Transverse colon (tissue), 4 donors: ENCODE measurements at regions not wholly inside any gene's neighbourhood (a gene's known extent, or its start where the extent isn't known, plus 50 kb on each side); places are given as distances from the start of the nearest gene placed in this dataset.

Experiments used
- EP300 ChIP-seq: sonication (generic); formaldehyde crosslinking; IDR thresholded peaks from one replicate; pipeline ENCODE4 v1.6.1; 2017; ENCODE audit warnings: antibody characterized with exemption, low read depth
- POLR2A ChIP-seq: fragments of 450-650 bp; IDR thresholded peaks from one replicate; pipeline ENCODE4 v1.6.1; 2016; ENCODE audit warnings: antibody characterized with exemption, mild to moderate bottlenecking, moderate library complexity
- POLR2AphosphoS5 ChIP-seq, 3 donors: sonication (generic); formaldehyde crosslinking; IDR thresholded peaks; one replicate each; pipeline ENCODE4 v1.6.1; 2016; ENCODE audit warnings: antibody characterized with exemption in 3 of 3
- TF ChIP-seq, protein P1 (sequence below), 5 experiments: fragments of 200-600 bp in 3 of 5; fragments of 450-650 bp in 2 of 5; sonication (generic) in 3 of 5; IDR thresholded peaks; 1 replicate in 2 of 5; 2 replicates in 3 of 5; pipeline ENCODE4 v1.5.1; 2016 to 2017; ENCODE audit warnings: antibody characterized with exemption in 5 of 5, inconsistent platforms in 3 of 5, mild to moderate bottlenecking in 2 of 5, moderate library complexity in 1 of 5

DNA sequence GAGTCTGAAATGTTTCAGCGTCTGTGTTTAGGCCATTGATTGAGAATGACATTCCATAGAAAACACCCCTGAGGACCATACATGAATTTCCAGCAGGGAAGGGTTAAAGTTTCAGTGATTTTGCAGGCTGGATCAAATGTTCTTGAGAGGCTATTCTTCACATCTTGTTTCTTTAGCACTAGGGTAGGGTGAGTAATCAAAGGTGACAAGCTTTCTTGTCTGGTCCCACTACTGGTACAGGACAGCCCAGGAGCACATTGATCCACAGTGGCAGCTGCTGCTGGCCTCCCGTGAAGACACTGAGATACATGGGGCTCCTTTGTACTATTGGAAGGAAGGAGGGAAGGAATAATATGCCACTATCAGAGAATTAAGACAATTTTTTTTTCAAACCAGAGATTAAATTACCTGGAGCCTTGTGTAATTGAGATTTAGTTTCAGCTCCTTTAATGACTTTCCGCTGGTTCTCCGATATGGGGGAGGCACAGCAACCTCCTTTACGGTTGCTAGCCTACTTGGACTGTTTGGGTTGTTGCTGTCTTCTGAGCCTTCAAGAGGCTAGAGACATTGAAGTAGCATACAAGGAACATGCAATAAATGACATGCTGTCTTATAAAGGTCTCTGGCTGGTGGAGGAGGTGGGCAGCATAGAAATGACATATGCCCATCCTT is 368.9 kb downstream of the SOX11 start:
- TF ChIP-seq, protein P1, sequence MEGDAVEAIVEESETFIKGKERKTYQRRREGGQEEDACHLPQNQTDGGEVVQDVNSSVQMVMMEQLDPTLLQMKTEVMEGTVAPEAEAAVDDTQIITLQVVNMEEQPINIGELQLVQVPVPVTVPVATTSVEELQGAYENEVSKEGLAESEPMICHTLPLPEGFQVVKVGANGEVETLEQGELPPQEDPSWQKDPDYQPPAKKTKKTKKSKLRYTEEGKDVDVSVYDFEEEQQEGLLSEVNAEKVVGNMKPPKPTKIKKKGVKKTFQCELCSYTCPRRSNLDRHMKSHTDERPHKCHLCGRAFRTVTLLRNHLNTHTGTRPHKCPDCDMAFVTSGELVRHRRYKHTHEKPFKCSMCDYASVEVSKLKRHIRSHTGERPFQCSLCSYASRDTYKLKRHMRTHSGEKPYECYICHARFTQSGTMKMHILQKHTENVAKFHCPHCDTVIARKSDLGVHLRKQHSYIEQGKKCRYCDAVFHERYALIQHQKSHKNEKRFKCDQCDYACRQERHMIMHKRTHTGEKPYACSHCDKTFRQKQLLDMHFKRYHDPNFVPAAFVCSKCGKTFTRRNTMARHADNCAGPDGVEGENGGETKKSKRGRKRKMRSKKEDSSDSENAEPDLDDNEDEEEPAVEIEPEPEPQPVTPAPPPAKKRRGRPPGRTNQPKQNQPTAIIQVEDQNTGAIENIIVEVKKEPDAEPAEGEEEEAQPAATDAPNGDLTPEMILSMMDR (IDR thresholded peaks at IDR 0.05), result no peak
- TF ChIP-seq POLR2A, result no peak
- no peak for TF ChIP-seq POLR2AphosphoS5 (IDR thresholded peaks at IDR 0.05)
- TF ChIP-seq EP300, result no peak
